Body of pancreas (tissue), 4 donors: ENCODE measurements at regions not wholly inside any gene's neighbourhood (a gene's known extent, or its start where the extent isn't known, plus 50 kb on each side); places are given as distances from the start of the nearest gene placed in this dataset.
"Not testable (repeated sequence)": the region's sequence is repeated elsewhere in the genome, so short reads cannot be mapped to it uniquely, and the experiment has no call there.

Source experiments
- ATAC-seq: fragments of 150-250 bp; one replicate; pipeline ENCODE4 v1.9.1; 2016
- DNase-seq, 4 donors: peaks; one replicate each; pipeline ENCODE4 v3.0.0-alpha.2; 2019
- H3K27ac ChIP-seq, 4 donors: fragments of 200-600 bp; sonication (generic); 1 replicate in 3 of 4; 2 replicates in 1 of 4; pipeline versions ENCODE4 v1.5.1 to v1.6.1; 2016 to 2019; ENCODE audit warnings: mild to moderate bottlenecking in 1 of 4, mixed read lengths in 1 of 4, moderate library complexity in 1 of 4
- H3K27me3 ChIP-seq, 2 donors: fragments of 200-600 bp; sonication (generic); one replicate each; pipeline ENCODE4 v1.6.0; 2016; ENCODE audit warnings: mild to moderate bottlenecking in 1 of 2
- H3K36me3 ChIP-seq, 2 donors: fragments of 200-600 bp; sonication (generic); replicated peaks in 1 of 2; 2 replicates each; pipeline ENCODE4 v1.5.1; 2016; ENCODE audit warnings: low read depth in 2 of 2; ENCODE audit not compliant: insufficient read depth in 1 of 2
- H3K4me1 ChIP-seq: fragments of 200-600 bp; sonication (generic); one replicate; pipeline ENCODE4 v1.6.0; 2016
- H3K4me3 ChIP-seq, 2 donors: fragments of 200-600 bp; sonication (generic); 1 replicate in 1 of 2; 2 replicates in 1 of 2; pipeline ENCODE4 v1.5.1; 2016 to 2019
- H3K9me3 ChIP-seq, 3 donors: fragments of 200-600 bp; sonication (generic); 1 replicate in 2 of 3; 2 replicates in 1 of 3; pipeline ENCODE4 v1.5.1; 2016
- CTCF ChIP-seq, 7 experiments: fragments of 450-650 bp in 4 of 7; fragments of 200-600 bp in 3 of 7; sonication (generic) in 3 of 7; IDR thresholded peaks; one replicate each; pipeline ENCODE4 v1.5.1; 2016 to 2019; ENCODE audit warnings: antibody characterized with exemption in 7 of 7
- POLR2A ChIP-seq, 3 donors: fragments of 450-650 bp; IDR thresholded peaks; one replicate each; pipeline ENCODE4 v1.6.1; 2016; ENCODE audit warnings: antibody characterized with exemption in 3 of 3, mild to moderate bottlenecking in 2 of 3
- WGBS, 2 donors: methylation state at CpG; one replicate each; pipeline ENCODE4 v1.1.5; 2017; 5-methylcytosine and 5-hydroxymethylcytosine counted together
- intact Hi-C: fragments of 100-400 bp; cut with DNase I; formaldehyde crosslinking; loops from one replicate; pipeline ENCODE4 v1.15.1; 2023

DNA sequence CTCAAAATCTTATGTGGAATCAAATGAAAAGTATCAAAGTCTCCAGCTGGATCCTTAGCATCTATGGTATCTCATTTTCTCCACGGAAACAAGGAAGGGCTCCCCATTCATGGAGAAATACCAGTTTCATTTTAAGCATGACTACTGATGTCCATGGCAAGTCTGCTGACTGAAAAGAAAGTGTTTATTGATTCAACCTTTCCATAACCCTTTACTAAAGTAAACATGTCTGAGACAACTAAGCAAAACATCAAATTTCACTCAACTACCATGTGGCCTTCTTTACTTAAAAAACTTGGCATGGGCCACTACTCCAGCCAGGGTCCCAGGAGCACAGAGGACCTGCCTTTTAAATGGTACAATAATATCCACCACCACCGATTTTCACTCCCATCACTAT, 928.0 kb upstream of the SOX9 start:
- DNase-seq (no peak), ATAC-seq (no peak)
- Histone ChIP-seq H3K27me3 (no peaks in the 10 kb centered on the region), H3K36me3 (no peaks in the 10 kb centered on the region), H3K4me1 (no peaks in the 10 kb centered on the region), H3K27ac (no peak overlapping the region), H3K4me3 (no peak overlapping the region), H3K9me3 (no peaks in the 10 kb centered on the region)
- intact Hi-C loops, result no loop called here
- 79 to 88% methylated on average over 2 of the region's 2 CpGs for WGBS, 2 donors
- no peak for TF ChIP-seq POLR2A (IDR thresholded peaks at IDR 0.05)
- TF ChIP-seq CTCF (IDR thresholded peaks at IDR 0.05), result no peak

- Histone ChIP-seq H3K9me3 (no peaks in the 10 kb centered on the region), H3K27me3 (no peaks in the 10 kb centered on the region), H3K4me1 (peaks cover 14% of the 10 kb centered on the region), H3K4me3 (no peak overlapping the region), H3K27ac (no peak overlapping the region), H3K36me3 (no peaks in the 10 kb centered on the region)
- no peak for DNase-seq
- no peak for TF ChIP-seq CTCF (IDR thresholded peaks at IDR 0.05)
- no peak for TF ChIP-seq POLR2A (IDR thresholded peaks at IDR 0.05)
- 72 to 77% methylated on average over 1 of the region's 1 CpG for WGBS, 2 donors
- ATAC-seq, result no peak
- intact Hi-C loops, result no loop called here
Observed at GRCh38 chr17:71200597-71200996, 920.2 kb upstream of the SOX9 start.

GRCh38 chr17:71201639-71202038, 919.2 kb upstream of the SOX9 start:
- no peaks in the 10 kb centered on the region for H3K36me3 ChIP-seq
- H3K9me3 ChIP-seq, result no peaks in the 10 kb centered on the region
- intact Hi-C loops, result no loop called here
- no peaks in the 10 kb centered on the region for H3K27me3 ChIP-seq
- ATAC-seq (no peak), DNase-seq (no peak)
- TF ChIP-seq CTCF (IDR thresholded peaks at IDR 0.05) (no peak), POLR2A (IDR thresholded peaks at IDR 0.05) (no peak)
- peaks cover 14% of the 10 kb centered on the region for H3K4me1 ChIP-seq
- H3K27ac ChIP-seq, result no peak overlapping the region
- H3K4me3 ChIP-seq, result no peak overlapping the region
- WGBS, 2 donors, result 90 to 95% methylated on average over 2 of the region's 2 CpGs

GRCh38 chr17:71202449-71202848, 918.4 kb upstream of the SOX9 start:
- no peak overlapping the region for H3K27ac ChIP-seq
- no peak overlapping the region for H3K4me3 ChIP-seq
- H3K9me3 ChIP-seq, result no peaks in the 10 kb centered on the region
- TF ChIP-seq POLR2A (IDR thresholded peaks at IDR 0.05) (no peak), CTCF (IDR thresholded peaks at IDR 0.05) (no peak)
- peaks cover 14% of the 10 kb centered on the region for H3K4me1 ChIP-seq
- WGBS, 2 donors, result 92 to 95% methylated on average over 2 of the region's 2 CpGs
- H3K36me3 ChIP-seq, result no peaks in the 10 kb centered on the region
- DNase-seq, result no peak
- intact Hi-C loops, result no loop called here
- H3K27me3 ChIP-seq, result no peaks in the 10 kb centered on the region
- ATAC-seq, result no peak

DNA sequence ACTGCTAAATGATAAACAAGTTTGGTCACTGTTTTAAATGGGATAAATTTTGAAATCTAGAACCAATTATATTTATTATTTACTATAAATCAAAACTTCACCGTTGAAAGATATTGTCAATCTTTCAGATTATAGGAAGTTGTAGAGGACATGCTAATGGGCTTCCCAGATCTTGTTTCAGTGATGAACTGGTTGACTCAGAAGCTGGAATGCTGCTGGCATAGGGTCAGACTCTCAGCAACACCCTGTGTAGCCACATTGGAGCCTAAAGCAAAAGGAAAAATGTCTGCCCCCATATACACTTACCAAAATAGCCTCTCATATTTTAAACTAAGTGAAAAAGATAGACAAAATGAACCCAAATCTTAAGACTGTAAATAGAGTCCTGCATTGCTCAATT, 916.9 kb upstream of the SOX9 start:
- DNase-seq, result no peak

DNA sequence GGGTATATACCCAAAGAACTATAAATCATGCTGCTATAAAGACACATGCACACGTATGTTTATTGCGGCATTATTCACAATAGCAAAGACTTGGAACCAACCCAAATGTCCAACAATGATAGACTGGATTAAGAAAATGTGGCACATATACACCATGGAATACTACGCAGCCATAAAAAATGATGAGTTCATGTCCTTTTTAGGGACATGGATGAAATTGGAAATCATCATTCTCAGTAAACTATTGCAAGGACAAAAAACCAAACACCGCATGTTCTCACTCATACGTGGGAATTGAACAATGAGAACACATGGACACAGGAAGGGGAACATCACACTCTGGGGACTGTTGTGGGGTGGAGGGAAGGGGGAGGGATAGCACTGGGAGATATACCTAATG, 914.9 kb upstream of the SOX9 start:
- H3K4me1 ChIP-seq, H3K36me3 ChIP-seq, ATAC-seq, intact Hi-C loops, DNase-seq, H3K27me3 ChIP-seq, H3K27ac ChIP-seq, H3K4me3 ChIP-seq, H3K9me3 ChIP-seq: not testable (repeated sequence)
- WGBS, 2 donors, result 90 to 93% methylated on average over 3 of the region's 5 CpGs

More for the DNA sequence above, 916.9 kb upstream of the SOX9 start:
- ATAC-seq, result no peak
- Histone ChIP-seq H3K9me3 (no peaks in the 10 kb centered on the region), H3K4me1 (peaks cover 13% of the 10 kb centered on the region), H3K36me3 (no peaks in the 10 kb centered on the region), H3K27me3 (no peaks in the 10 kb centered on the region), H3K4me3 (no peak overlapping the region), H3K27ac (no peak overlapping the region)
- WGBS, 2 donors, result 94 to 100% methylated on average over 1 of the region's 1 CpG
- TF ChIP-seq CTCF (IDR thresholded peaks at IDR 0.05), result no peak
- TF ChIP-seq POLR2A (IDR thresholded peaks at IDR 0.05), result no peak
- intact Hi-C loops, result no loop called here
